GM12878 (cell line): ENCODE measurements at regions not wholly inside any gene's neighbourhood (a gene's known extent, or its start where the extent isn't known, plus 50 kb on each side); places are given as distances from the start of the nearest gene placed in this dataset.

Experiments
- ATAC-seq: fragments of 200-7000 bp; cut with Tn5 transposase; 3 replicates; pipeline ENCODE4 v1.9.1; 2020; ENCODE audit warnings: mild to moderate bottlenecking, moderate library complexity
- BruUV-seq: library from RNA; stranded (reverse); fragments of 400-500 nt; replicated peaks from 2 replicates; lab custom pipeline; 2021; lab: Mats Ljungman, UMichigan
- CTCF ChIA-PET: fragments of 300-600 bp; sonication (Branson Sonifier 250); formaldehyde crosslinking; extraction: SDS; loops from one replicate; lab custom pipeline; 2021; ENCODE audit warnings: inconsistent platforms; lab: Yijun Ruan, JAX
- POLR2A ChIA-PET: fragments of 350-600 bp; formaldehyde crosslinking; extraction: SDS; loops from one replicate; lab custom pipeline; 2021; ENCODE audit warnings: inconsistent platforms; lab: Charles Lee
- RAD21 ChIA-PET: fragments of 300-600 bp; sonication (Branson Sonifier 250); formaldehyde crosslinking; loops from one replicate; lab custom pipeline; 2023; ENCODE audit warnings: antibody characterized with exemption; ENCODE audit not compliant: unreplicated experiment; lab: Charles Lee
- SMC1A ChIA-PET: fragments of 300-600 bp; sonication (Branson Sonifier 250); formaldehyde crosslinking; loops from one replicate; lab custom pipeline; 2023; ENCODE audit not compliant: unreplicated experiment, uncharacterized antibody; lab: Charles Lee
- DNase-seq: peaks from one replicate; pipeline ENCODE4 v3.0.0-alpha.2; 2011; ENCODE audit warnings: low read depth, low spot score
- FAIRE-seq: peaks from 3 replicates; lab custom pipeline; 2011; peaks lifted over from hg19 to GRCh38; lab: Jason Lieb, UNC
- H2AFZ ChIP-seq: 2 replicates; pipeline ENCODE4 v1.6.0; 2011; ENCODE audit warnings: low read depth, low read length, control low read depth; ENCODE audit not compliant: control insufficient read depth
- H3K27ac ChIP-seq: 2 replicates; pipeline ENCODE4 v1.5.1; 2011; ENCODE audit warnings: control low read depth; ENCODE audit not compliant: control insufficient read depth, insufficient read depth
- H3K27me3 ChIP-seq, 2 experiments: replicated peaks in 1 of 2; 2 replicates each; pipeline versions ENCODE4 v1.6.0 to v1.6.1; 2011; ENCODE audit warnings: low read length in 1 of 2; ENCODE audit not compliant: control insufficient read depth in 2 of 2, insufficient read depth in 2 of 2
- H3K36me3 ChIP-seq, 2 experiments: 2 replicates each; pipeline ENCODE4 v1.5.1; 2011; ENCODE audit warnings: low read length in 1 of 2; ENCODE audit not compliant: control insufficient read depth in 2 of 2, insufficient read depth in 2 of 2
- H3K4me1 ChIP-seq: 2 replicates; pipeline ENCODE4 v1.6.1; 2011; ENCODE audit warnings: mild to moderate bottlenecking, low read length, moderate library complexity, mixed read lengths; ENCODE audit not compliant: control insufficient read depth, insufficient read depth
- H3K4me2 ChIP-seq: 2 replicates; pipeline ENCODE4 v1.6.0; 2011; ENCODE audit warnings: control low read depth; ENCODE audit not compliant: control insufficient read depth, insufficient read depth
- H3K4me3 ChIP-seq: fragments of 200-600 bp; sonication (generic); 2 replicates; pipeline ENCODE4 v1.5.1; 2016
- H3K79me2 ChIP-seq: 2 replicates; pipeline ENCODE4 v1.6.0; 2011; ENCODE audit warnings: low read length; ENCODE audit not compliant: control insufficient read depth, insufficient read depth
- H3K9ac ChIP-seq: 2 replicates; pipeline ENCODE4 v1.8.0; 2011; ENCODE audit warnings: low read length, control low read depth, mixed read lengths; ENCODE audit not compliant: control insufficient read depth, insufficient read depth
- H3K9me3 ChIP-seq: replicated peaks from 3 replicates; pipeline ENCODE4 v1.5.1; 2011; ENCODE audit warnings: mild to moderate bottlenecking, low read length; ENCODE audit not compliant: control insufficient read depth, insufficient read depth
- H4K20me1 ChIP-seq: 2 replicates; pipeline ENCODE4 v1.6.0; 2011; ENCODE audit not compliant: control insufficient read depth, insufficient read depth
- ATF3 ChIP-seq: IDR thresholded peaks from 2 replicates; pipeline ENCODE4 v1.6.1; 2011; ENCODE audit warnings: low read depth, mild to moderate bottlenecking, low read length, moderate library complexity, borderline replicate concordance; ENCODE audit errors: extremely low read depth
- CHD1 ChIP-seq: IDR thresholded peaks from 2 replicates; pipeline ENCODE4 v1.6.1; 2012; ENCODE audit warnings: low read depth, low read length, improper control_type of control experiment
- CREM ChIP-seq: IDR thresholded peaks from 2 replicates; pipeline ENCODE4 v1.6.1; 2014; ENCODE audit warnings: antibody characterized with exemption, low read depth
- E4F1 ChIP-seq: fragments of 450-650 bp; IDR thresholded peaks from 2 replicates; pipeline ENCODE4 v1.6.1; 2018; ENCODE audit warnings: borderline replicate concordance, mild to moderate bottlenecking; ENCODE audit not compliant: partially characterized antibody
- RELA ChIP-seq: fragments of 450-650 bp; IDR thresholded peaks from 2 replicates; pipeline ENCODE4 v1.8.0; 2014; ENCODE audit warnings: borderline replicate concordance; ENCODE audit not compliant: partially characterized antibody
- REST ChIP-seq: IDR thresholded peaks from 2 replicates; pipeline ENCODE4 v1.6.1; 2012; ENCODE audit warnings: mild to moderate bottlenecking, low read depth, low read length
- SREBF2 ChIP-seq: IDR thresholded peaks from 2 replicates; pipeline ENCODE4 v1.6.1; 2012; ENCODE audit warnings: mild to moderate bottlenecking, low read length
- STAT3 ChIP-seq: IDR thresholded peaks from 2 replicates; pipeline ENCODE4 v1.6.1; 2011; ENCODE audit warnings: low read depth, low read length, improper control_type of control experiment
- USF1 ChIP-seq: IDR thresholded peaks from 2 replicates; pipeline ENCODE4 v1.6.1; 2011; ENCODE audit warnings: borderline replicate concordance, low read depth, mild to moderate bottlenecking, moderate library complexity, mixed read lengths, low read length; ENCODE audit not compliant: insufficient read depth; ENCODE audit errors: extremely low read length
- ZBED1 ChIP-seq: IDR thresholded peaks from 2 replicates; pipeline ENCODE4 v1.6.1; 2016; ENCODE audit warnings: borderline replicate concordance
- ZBTB11 ChIP-seq: fragments of 450-650 bp; formaldehyde crosslinking; IDR thresholded peaks from 2 replicates; pipeline ENCODE4 v1.5.0; 2022; ENCODE audit warnings: mild to moderate bottlenecking, missing genetic modification characterization
- ZNF622 ChIP-seq: fragments of 450-650 bp; IDR thresholded peaks from 2 replicates; pipeline ENCODE4 v1.6.1; 2017; ENCODE audit warnings: mild to moderate bottlenecking, inconsistent platforms
- WGBS: methylation state at CpG from one replicate; pipeline ENCODE4 v1.1.6; 2016; ENCODE audit warnings: low lambda C conversion rate; ENCODE audit not compliant: insufficient replicate concordance, insufficient coverage; ENCODE audit errors: missing lambda C conversion rate; 5-methylcytosine and 5-hydroxymethylcytosine counted together
- in situ Hi-C: fragments of 300-500 bp; cut with MboI; formaldehyde crosslinking; loops from 9 replicates; pipeline ENCODE4 v1.14.3; 2018; ENCODE audit warnings: mixed read lengths
- intact Hi-C: fragments of 100-400 bp; cut with micrococcal nuclease; formaldehyde crosslinking; loops from one replicate; pipeline ENCODE4 v1.14.2; 2022; ENCODE audit not compliant: unreplicated experiment

GRCh38 chrX:35382966-35383365, 415.2 kb upstream of the MAGEB16 start (continued):
- TF ChIP-seq RELA (no peak), CREM (no peak), ZNF622 (no peak)
- TF ChIP-seq, all 136 proteins: peak for 0

GRCh38 chrX:35392232-35392631, 405.9 kb upstream of the MAGEB16 start:
- Histone ChIP-seq H2AFZ (no peak overlapping the region), H3K27me3 (no peaks in the 10 kb centered on the region), H3K4me1 (no peaks in the 10 kb centered on the region), H3K27ac (no peak overlapping the region), H3K4me2 (no peak overlapping the region), H3K79me2 (no peaks in the 10 kb centered on the region), H3K9ac (no peak overlapping the region), H4K20me1 (no peaks in the 10 kb centered on the region), H3K4me3 (no peak overlapping the region), H3K36me3 (no peaks in the 10 kb centered on the region), H3K9me3 (no peaks in the 10 kb centered on the region)
- FAIRE-seq (no peak), ATAC-seq (no peak), DNase-seq (no peak)
- WGBS = 3% methylated on average over 2 of the region's 2 CpGs
- ChIA-PET CTCF (interaction anchor here (0.6 kb wide), 1 partner anchor 498 kb away, joined by 3 read pairs; no protein-coding TSS in a partner anchor), POLR2A (no interaction called here), RAD21 (no interaction called here), SMC1A (no interaction called here)
- BruUV-seq = no TSS peak
- intact Hi-C loops (no loop called here), in situ Hi-C loops (loop anchor here (25.0 kb wide), 1 partner anchor 1470 kb away; no protein-coding TSS in a partner anchor)
- TF ChIP-seq ZBED1 = no peak
- TF ChIP-seq ZBTB11 = no peak
- no peak for TF ChIP-seq E4F1
- no peak for TF ChIP-seq STAT3
- TF ChIP-seq ATF3 = no peak
- TF ChIP-seq USF1 = no peak
- no peak for TF ChIP-seq CHD1
- no peak for TF ChIP-seq SREBF2
- TF ChIP-seq REST = no peak
